HG03196 (cell line): ENCODE measurements at regions not wholly inside any gene's neighbourhood (a gene's known extent, or its start where the extent isn't known, plus 50 kb on each side); places are given as distances from the start of the nearest gene placed in this dataset.

ENCODE experiments used
- ATAC-seq: cut with Tn5 transposase; IDR thresholded peaks from one replicate; pipeline ENCODE4 v1.9.1; 2021; ENCODE audit not compliant: unreplicated experiment

DNA sequence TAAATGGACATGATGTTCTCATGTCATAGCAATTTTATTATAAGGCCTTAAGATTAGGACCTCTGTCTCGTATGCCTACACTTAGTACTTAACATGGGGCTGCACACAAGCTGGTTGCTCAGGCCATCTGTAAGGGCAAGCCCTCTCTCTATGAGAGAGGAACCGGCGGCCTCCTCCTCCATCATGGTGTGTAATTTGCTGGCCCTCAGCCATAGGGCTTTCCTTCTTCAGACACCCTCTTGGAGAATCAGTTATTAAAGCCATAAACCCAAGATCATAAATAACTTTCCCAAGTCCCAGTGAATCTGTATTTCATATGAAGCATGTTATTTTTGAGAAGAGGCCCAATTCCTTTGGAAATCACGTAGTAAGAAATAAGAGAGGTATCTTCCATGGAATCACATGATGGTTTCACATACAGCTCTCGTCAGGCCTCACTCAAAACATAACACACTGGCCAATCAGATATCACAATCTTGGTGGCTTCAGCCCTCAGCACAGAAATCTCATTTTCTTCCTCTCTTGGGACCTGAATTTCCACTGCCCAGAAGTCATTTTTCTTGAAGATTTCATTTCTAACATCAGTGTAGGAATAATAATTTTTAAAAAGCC lies 92.6 kb downstream of the RDH14 start:
- no peak for ATAC-seq

DNA sequence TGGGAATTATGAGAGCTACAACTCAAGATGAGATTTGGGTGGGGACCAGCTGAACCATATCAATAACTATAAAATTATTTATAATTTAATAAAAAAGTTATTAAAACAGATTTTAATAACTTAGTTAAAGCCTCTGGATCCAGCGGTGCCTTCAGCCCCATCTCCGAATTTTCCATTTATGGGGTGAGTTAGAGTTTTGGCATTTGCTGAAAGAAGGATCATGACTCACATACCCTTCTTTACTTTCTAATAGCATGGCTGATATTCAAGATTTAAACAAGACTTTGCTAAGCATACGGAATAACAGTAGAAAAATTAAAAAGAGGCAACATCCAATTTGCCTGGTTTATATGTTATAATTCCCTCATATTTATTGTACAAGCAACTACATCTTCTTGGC lies 94.5 kb downstream of the RDH14 start:
- no peak for ATAC-seq

DNA sequence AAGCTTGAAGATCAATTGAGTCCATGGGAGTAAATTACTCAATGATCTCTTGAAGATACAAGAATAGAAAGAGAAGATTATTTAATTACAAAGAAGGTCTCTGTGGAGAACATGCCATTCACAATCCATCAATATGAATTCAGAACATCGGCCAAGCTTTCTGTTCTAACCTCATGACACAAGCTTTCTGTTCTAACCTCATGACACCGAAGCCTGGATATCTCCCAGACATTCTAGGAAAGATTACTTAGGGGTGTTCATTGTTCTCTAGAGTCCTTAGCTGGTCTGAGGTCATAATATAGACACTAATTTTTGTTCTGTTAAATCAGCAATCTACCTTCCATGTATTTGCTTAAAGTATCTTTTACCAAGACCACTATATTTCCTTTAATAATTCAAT lies 95.5 kb downstream of the RDH14 start:
- ATAC-seq, result no peak

DNA sequence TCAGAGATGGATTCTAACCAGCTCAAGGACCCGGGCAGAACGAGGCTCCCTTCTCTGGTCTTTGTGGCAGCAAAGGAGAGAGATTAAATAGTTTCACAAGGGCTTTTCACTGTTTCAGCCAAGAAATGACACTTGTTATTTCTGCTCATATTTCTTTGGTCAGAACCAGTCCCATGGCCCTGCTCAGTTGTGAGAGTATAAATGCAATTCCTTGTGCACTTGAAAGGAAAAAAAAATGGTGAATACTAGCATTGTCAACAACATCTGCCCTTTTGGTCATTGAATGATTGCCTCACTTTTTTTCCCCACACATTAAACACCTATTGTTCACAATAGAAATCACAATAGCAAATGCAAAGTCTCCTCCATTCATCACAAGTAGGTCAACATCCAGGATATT lies 104.4 kb downstream of the RDH14 start:
- ATAC-seq, result no peak

DNA sequence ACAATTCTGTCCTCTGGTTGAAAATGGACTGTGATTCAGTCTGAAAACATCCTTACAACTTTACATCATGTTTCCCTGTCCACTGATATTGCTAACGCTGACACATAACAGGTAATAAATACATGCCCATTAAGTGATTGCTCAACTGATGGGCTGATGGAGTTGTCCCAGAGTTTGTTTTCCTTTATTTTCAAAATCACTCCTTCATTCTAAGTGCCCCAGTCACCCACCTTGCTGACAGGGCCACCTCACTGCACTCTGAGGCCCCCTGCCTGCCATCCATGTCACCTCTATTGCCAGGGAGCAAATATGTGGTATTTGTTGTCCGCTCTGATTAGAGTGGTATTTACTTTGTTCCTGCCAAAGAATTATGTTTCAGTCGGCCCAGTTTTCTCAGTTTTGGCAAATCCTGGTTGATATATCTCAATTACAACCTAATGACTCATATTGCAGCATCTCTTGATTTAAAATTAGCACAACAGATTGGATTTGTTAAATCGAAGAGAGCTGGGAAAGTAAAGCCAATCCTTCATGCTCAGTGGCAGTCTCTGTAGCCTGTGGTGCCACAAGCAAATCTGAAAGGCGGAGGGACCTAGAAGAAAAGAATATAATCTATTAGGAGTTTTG lies 105.1 kb downstream of the RDH14 start:
- ATAC-seq, result no peak

DNA sequence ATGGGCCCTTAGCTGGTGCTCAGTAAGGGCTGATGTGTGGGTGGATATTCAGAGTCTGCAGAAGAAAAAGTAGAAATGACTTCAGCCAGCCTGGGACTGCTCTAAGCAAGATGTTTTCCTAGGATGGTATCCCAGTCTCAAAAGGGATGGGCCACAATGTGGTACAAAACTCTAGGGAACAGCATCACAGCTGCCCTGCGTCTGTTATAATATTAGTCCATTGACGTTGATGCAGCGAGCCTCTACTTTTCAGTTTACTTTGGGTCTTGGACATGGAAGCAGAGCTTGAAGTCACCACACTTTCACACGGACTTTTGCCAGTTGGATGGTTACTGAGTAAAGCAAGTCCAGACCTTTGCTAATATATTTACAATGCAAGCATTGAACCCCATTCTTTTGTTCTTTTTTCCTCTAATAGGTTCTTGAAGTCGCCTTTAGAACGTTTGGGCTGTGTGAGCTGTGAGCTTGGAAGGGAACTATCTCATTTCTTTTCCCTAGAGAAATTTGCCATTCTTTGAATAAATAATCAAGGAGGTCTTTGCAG lies 105.7 kb downstream of the RDH14 start:
- no peak for ATAC-seq

DNA sequence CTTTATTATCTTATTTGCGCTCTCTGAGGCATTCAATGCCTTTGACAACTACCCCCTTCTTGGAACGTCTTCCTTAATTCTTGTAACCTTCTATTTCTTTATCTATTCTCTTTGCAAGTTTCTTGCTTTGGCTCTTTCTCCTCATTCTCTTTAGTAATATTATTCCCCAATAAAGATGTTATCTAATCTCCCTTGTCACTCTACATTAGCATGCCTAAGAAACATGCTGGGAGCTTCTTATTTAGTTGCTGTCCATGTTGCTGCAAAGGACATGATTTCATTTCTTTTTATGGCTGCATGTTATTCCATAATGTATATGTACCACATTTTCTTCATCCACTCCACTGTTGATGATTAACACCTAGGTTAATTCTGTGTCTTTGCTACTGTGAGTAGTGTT lies 113.7 kb downstream of the RDH14 start:
- ATAC-seq, result no peak

DNA sequence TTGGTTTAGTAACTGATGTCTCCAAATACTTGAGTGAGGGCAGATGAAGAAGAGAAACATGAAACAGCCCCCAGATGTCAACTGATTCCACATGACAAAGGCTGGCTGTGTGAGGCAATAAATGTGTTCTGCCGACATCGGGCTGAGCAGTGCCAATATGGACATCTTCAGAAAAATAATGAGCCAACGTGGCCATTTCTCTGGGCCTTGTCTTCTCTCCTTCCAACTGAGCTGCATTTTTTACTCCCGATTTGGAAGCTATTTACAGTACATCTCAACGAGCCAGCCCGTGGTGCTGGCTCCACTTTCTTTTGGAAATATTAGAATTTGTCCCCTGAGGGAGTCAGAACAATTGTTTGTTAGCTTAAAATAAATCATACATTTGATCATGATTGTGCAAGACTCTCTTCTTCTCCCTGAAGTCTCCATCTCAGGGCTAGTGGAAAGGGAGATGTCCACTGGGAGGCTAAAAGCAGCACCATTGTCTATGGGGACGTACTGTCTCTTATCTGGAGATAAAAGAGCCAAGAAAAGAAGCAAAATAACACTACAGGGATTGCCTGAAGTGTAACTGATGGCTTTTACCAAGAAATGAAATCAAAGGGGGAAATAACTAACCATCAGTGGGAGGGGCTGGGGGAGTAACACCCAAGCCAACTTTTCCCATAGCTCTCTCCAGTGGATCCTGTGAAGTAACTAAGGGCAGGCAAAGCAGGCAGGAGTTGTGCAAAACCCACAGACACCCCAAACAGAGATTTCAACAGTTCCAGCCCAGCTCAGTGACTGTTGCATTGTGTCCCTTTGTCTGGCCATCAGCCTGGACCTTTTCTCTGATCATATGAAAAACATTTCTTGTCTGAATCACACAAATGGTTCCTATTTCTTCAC lies 114.8 kb downstream of the RDH14 start:
- no peak for ATAC-seq

DNA sequence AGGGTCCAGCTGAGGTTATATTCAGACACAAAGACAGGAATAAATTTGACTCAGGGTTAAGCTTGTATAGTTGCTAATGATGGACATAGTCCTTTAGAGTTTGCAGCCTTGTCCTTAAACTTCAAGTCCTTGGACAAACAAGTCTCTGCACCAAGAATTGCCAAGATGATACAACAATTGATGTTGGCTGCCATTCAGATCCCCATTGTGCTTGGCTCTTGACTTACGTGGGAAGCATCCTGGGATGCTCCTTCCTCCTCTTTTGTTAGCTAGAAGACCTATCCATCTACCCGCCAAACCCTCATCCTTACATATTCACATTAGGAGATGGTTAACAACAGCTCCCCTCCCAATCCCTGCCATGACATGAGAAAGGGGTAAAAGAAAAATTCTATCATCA lies 115.6 kb downstream of the RDH14 start:
- ATAC-seq, result no peak

DNA sequence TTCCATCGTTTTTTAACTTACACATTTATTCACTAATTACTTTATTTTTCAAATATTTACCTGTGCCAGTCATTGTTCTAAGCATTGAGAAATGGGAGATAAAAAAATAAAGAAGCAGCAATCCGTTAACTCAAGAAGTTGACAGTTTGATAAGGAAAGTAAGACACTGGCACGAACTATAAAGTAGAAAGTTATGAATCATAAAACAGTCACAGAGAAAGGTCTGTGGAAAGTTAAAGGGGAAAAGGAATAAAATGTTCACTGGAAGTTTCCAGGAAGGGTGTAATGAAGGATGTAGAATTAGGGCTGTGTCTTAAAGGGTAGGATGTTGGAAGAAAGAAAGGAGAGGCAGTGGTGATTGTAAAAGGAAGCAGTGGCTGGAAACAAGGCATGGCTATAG lies 118.9 kb downstream of the RDH14 start:
- no peak for ATAC-seq

DNA sequence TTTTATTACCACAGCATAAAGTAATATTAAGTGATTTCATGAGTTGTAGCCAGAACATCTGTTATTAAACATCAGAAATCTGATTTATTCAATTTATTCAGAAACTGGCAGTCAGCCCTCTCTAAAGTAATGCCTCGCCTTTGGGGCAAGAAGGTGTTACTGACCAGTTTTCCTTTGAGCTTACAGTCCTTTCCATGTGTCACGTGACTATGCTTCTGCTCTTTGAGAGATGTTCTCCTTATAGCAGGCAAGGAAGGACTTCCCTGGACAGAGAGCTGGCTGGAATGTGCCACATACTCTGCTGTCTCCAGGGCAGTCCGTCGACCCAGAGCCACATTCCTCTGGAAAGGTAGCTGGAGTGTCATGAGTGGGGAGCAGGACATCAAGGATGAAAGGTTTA lies 119.7 kb downstream of the RDH14 start:
- ATAC-seq, result no peak

DNA sequence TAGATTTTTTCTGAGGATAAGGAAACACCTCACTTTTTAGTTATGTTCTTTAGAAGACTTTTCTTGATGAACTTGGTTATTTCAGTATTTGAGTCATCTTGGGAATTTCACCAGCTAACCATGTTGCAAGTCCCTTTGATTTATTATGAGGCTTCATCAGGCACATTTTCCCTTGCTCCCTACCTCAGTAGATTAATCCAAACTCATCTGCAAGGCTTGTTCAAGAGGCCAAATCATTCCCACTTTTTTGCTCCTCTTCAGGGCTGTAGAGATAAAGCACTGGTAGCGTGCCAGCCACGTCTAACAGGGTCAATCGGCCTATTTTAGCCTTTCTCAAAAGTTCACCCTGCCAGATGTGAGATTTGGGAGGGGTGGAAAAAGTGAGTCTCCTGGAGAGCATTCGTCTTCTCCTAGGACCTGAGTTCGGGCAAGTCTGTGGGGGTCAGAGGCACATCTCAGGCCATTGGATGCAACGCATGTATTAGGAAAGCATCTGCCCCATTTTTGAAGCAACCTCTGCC lies 120.3 kb downstream of the RDH14 start:
- ATAC-seq, result no peak

DNA sequence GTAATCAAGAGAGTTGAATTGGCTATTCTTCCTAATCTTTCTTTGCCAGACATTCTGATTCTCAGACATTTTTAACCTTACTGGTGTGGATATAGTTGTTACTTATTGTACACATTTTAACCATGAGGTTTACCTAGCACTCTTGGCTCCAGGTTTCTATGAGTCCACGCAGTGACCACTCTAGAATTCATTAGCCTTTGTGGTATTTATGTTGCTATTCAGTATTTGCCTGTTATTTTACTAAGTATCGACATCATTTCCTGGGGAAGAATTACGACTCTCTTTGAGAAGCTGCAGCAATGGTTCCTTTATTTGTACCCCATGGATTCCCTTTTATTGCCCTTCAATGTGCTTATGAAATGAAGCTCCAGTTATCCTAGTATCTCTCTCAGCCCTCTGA lies 120.7 kb downstream of the RDH14 start:
- ATAC-seq, result no peak

DNA sequence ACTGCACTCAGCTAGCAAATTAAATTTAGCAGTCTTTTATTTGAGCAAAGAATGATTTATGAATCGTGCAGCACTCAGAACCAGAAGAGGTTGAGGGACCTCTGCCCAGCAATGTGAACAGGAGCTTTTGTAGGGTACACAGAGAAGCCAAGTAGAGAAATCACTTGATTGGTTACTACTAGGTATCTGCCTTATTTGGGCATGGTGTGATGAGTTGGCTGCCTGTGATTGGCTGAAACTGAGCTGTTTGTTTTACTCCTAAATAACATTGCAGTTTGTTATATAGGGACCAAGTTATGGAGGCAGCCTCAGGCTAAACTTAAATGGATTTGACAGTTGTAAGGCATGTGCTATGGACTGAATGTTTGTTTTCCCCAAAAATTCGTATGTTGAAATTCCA lies 122.5 kb downstream of the RDH14 start:
- no peak for ATAC-seq

DNA sequence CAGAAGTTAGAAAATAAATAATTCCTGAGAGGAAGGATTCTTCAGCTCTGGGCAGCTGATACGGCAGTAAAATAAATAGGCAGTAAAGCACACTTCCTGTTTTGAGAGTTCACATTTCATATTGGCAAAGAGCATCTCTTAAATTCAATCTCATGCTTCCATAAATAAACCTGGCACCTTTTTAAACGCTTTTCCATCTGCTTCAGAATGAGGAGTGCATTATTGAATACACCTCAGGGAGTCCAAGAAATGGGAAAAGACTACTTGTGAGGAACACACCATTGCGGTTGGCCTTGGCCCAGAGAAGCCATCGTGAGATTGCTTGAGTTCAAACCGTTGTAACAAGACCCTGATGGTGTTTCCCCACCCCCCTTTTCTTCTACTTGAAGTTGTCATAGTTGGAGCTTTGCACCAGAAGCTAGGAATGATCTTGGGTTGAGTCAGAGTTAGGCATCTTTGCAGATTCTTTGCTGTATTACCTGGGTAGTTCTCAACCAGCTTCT lies 123.9 kb downstream of the RDH14 start:
- no peak for ATAC-seq

DNA sequence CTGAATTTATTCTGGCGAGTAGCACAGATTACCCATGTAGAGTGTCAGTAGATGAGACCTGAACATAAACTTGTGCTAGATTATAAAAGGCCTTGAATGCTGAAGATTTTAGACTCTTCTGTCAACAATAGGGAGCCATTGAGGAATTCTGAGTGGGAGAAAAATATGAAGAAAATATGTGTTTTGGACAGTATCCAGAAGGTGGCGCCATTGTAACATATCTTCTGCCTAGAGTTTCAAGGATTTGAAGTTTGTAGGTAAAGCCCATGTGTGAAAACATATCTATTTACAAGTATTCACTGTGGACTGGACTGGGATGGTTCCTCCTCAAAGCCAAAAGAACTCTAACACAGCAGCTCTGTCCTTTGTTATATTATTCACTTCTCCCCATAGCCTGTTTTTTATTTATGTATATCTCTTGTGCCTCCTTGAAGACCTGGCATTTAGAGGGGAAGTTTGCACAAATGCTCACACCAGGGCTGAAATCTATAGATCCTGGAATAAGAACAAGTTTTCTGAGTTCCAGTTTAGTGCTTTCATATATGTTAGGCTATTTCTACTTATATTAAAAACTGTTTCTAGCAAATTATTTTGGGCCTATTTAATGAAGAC lies 124.9 kb downstream of the RDH14 start:
- no peak for ATAC-seq

DNA sequence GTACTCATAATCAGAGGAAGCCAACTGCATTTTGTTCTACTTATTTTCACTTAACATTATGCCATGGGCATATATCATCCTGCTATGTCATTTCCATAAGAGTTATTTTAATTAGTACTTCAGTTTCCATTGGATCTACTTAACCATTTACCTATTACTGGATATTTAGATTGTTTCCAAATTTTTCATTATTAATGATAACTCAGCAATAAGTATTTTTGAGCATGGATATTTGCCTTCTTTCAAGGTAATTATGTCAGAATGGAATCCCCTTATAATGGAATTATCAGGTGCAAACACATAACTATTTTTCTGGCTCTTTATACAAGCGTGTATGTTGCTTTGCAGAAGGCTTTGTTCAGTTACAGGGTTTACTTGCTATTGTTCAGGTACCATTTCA lies 126.6 kb downstream of the RDH14 start:
- ATAC-seq, result no peak

DNA sequence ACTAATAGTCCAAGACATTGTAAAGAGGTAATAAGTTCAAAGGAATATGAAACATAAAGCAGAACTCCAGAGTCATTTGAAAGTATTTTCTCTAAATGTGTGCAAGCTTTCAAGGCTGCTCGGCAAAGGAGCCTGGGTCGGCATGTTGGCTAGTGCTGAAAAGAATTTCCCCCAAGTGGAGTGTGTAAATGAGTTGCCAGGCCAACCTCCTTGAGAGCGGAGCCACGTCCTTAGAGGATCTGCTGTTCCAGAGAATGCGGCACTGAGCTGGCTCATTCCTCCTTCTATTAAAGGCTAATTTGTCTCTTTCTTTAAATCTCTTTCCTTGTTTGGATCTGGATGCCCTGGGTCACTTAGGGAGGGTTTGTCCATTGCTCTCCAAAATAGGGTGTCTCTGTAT lies 127.5 kb downstream of the RDH14 start:
- ATAC-seq, result no peak

DNA sequence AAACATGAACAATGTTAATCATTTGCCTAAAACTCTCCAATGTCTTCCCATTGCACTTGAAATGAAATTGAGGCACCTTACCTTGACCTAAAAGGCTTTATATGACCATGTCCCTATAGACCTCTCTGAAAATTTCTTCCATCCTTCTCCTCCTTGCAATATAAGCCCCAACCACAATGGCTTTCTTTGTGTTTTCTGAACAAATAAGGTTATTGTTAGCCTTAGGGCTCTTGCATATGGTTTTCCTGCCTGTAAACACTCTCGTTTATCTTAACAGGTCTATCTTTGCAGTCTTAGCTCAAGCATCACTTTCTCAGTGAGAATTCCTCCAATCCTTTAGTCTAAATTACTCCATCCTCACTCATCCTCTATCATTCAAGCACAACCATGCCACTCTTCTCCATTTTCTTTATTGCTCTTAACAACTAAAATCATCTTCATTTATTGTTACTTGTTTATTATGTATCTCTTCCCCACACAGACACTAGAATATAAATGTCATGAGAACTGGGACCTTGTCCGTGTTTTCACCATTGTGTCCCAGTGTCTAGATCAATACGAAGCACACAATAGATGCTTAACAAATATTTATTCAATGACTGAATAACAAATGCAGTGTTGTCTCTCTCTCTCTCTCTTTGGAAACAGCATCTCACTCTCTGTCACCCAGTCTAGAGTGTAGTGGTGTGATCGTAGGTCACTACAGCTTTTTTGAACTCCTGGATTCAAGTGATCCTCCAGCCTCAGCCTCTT lies 129.3 kb downstream of the RDH14 start:
- no peak for ATAC-seq

DNA sequence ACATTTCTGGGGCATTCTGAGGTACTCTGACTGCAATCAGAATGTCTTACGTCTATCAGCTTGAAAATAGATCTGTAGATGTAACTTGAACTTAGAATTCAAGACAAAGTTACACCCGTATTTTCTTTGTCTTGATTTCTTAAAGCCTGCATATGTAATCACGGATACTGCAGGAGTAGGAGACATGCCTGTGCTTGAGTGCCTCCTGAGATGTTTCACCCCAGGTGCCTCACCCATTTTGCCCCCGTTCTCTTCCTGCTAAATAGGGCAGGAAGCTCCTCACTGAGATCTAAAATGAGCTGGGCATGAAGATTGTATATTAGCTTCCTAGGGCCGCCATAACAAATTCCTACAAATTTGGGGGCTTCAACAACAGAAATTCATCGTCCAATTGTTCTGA lies 131.9 kb downstream of the RDH14 start:
- ATAC-seq, result no peak
